GM19467 (cell line): ENCODE measurements at regions not wholly inside any gene's neighbourhood (a gene's known extent, or its start where the extent isn't known, plus 50 kb on each side); places are given as distances from the start of the nearest gene placed in this dataset.
A peak's percentile ranks its signal among the peaks of the same experiment; 100 is the strongest.

Experiments used
- ATAC-seq: cut with Tn5 transposase; IDR thresholded peaks from one replicate; pipeline ENCODE4 v1.9.1; 2021; ENCODE audit warnings: mild to moderate bottlenecking, moderate library complexity; ENCODE audit not compliant: unreplicated experiment

DNA sequence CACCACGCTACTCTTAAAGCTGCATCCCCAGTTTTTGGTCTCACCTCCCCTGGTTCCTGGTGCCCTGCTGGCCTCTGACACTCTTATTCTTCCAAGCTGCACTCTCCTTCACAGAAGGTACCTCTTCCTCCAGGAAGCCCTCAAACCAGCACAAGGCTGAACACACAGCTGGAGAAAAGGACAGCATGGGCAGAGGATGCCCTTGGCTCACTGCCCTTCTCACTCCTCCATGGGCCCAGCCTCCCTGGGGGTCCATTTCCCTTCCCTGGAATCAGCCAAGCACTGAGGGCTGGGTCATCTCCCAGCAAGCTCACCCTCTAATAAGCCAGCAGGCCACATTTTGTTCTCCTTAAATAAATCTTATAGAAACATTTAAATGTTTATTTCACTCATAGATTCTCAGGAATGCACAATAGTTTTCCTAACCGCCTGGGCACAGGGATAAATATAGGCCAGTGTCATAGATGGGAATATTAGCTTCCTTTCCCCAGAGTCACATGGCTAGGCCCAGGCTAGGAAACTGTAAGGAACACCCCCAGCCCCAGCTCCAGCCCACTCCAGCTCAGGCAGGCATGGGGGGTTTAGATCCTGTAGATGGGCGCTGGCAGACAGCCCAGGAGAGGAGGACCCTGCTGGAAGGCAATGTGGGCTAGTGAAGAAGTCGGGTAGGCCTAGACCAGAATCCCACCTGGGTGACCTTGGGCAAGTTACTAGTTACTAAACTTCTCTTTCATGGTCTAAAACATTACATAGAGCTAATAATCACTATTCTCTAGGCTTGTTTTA, 51.5 kb downstream of the IRAG1 start:
- ATAC-seq: no peak

DNA sequence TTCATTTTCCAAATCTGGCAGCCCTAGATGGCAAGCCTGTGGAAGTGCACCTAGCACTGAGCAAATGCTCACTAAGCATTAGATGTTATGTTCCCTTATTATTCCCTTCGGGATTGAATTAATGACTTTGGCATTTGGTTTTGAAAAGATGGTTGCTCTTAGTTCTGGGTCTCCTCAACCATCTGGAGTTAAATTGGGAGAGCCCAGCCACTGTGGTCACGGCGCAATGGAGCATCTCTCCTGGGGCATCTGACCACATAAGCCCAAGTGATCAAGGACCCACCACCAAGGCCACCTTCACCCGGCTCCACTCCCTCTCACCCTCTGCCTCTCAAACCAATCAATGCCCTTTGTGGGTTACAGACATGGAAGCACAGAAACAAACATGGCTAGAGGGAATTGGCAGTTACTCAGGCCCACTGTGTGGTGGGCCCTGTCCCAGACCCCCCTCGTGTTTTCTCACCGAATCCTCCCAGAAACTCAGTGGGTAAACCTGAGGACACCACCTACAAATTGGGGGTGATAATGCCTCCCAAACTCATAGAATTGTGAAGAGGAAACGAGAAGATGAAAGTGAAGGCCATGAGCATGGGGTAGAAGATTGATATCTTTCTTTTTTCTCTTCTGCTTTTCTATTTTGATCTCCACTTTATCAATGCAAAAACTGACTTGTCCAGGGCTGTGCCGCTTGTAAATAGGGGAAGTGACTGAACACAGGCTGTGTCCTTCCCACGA, 52.2 kb downstream of the IRAG1 start:
- ATAC-seq: peak; percentile 79

DNA sequence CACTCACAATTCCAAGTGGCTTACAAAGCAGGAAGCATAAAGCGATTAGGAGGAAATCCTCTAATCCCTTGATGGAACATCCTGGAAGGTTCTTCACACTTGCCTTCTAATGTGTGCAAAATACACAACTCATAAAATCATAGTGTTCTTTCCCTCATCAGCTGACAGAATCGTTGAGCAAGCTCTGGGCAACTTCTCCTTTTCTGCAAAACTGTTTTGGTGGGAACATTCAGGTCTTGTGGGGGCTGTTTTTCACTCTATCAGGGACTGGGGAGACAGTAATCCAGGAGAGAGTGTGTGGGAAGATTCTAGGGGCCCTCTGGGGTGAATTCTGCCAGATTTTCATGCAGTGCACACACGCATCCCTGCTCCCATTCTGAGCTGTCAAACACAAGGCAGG, 53.2 kb downstream of the IRAG1 start:
- no peak for ATAC-seq

DNA sequence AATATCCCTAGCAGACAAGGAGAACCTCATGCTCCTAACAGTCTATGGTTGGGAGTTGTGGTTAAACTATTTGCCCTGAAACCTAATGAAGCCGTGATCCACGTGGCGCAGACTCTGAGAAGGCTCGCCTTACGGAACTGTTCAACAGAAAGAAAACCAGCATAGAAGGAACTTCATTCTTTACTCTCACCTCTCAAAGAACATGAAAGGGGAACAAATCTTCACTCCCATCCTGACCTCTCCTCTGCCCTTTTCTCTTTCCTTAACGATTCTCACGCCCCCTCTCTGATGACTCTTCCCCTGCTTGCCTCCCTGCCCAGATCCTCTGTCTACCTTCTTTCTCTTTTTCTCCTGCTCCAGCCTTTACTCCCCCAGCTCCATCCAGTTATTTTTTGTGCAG, 54.2 kb downstream of the IRAG1 start:
- ATAC-seq: no peak

DNA sequence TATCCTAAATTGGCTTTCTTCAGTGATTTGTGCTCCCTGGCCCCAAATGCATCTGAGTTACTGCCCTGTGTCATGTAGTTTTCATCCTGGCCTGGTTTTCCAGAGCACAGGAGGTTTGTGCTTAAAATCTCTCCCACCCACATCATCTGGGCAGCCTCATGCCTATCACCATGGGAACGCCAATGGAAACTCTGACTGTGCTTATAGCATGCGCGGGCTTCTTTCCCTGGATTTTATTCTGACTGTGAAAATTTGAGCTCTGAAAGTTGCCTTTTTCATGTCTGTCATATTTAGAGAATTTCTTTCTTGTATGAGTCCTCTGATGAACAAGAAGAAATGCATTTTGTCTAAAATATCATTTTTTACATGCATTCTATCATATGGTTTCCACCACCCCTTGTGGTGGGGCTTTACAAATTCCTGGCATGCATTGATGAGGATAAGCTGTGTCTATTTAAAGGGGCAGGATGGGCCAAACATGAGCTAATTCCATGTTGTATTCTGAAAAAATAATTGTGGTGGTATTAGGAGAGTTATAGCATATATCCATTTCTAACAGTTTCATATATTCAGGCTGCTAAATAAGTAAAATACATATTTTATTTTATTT, 55.1 kb downstream of the IRAG1 start:
- ATAC-seq: no peak

DNA sequence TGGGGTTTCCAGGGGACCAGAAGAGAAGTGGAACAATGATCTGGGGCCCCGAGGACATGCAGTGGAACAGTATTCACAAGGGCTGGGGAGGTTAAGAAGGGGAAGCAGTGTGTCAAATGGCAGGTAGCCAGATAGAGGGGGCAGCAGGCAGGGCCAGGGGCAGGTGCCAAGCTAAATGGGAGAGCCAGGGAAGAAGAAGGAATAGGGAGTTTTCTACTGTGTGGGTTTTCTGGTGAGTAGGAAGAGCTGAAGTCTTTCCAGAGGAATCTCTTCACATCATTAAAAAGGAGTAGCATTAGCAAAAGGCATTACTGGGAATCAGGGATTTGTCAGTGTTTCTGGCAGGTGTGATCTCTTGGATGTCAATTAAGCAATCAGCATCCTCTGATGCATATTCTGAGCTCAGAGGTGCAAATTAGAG, 55.8 kb downstream of the IRAG1 start:
- ATAC-seq: no peak

DNA sequence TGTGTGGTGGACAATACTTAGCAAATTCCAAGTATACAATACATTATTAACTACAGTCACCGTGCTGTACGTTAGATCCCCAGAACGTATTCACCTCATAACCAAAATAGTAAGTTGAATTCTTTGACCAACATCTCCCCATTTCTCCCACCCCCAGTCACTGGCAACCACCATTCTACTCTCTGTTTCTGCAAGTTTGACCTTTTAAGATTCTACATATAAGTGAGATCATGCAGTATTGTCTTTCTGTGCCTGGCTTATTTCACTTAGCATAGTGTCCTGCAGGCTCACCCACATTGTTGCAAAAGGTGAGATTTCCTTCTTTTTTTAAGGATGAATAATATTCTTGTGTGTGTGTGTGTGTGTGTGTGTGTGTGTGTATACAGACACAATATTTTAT, 59.1 kb downstream of the IRAG1 start:
- ATAC-seq: no peak

DNA sequence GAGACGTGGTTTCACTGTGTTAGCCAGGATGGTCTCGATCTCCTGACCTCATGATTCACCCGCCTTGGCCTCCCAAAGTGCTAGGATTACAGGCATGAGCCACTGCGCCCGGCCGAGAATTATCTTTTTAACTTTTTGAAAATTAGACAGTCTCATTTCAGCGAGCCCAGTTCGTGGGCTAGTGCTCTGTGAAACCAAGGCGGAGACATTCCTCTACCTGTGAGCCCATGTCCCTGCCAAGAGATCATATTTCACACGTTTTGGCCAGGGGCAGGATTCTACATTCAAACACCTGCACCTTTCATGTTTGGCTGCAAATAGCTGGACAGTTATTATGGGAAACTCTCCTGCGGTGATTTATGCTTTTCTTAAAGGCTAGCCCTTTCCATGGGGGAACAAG, 60.3 kb downstream of the IRAG1 start:
- no peak for ATAC-seq

DNA sequence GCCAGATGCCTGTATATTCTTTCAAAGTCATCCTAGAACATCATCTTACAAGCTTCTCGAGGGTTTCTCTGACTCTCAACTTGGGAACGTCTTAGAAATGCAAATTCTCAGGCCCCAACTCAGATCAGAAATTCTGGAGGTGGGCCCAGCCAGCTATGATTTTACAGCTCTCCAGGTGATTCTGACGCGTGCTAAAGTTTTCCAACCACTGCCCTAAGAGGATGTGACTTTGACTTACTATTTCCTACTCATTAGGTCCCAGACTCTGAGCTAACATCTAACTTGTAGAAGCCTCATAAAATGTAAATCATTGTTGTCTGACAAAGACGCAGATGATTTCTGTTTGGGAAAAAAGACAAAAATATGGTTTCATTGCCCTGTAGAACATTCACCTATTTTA, 61.1 kb downstream of the IRAG1 start:
- ATAC-seq: no peak

DNA sequence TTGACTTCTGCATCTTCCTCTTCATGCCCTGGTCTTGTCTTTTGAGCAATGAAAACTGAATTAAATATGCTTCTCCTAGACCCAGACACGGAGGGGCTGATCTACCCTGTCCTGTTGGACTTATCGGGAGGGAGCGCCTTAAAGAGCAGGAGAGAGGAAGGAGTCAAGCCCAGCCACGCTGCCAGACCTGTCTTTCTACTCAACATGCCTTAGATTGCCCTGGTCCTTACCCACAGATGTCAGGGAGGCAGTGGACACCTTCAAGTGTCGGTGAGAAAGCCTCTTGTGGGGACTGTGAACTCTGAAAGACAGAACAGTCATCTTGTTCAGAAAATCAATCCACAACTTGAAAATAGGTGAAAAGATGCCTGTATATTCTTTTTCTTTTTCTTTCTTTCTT, 61.8 kb downstream of the IRAG1 start:
- ATAC-seq: no peak

DNA sequence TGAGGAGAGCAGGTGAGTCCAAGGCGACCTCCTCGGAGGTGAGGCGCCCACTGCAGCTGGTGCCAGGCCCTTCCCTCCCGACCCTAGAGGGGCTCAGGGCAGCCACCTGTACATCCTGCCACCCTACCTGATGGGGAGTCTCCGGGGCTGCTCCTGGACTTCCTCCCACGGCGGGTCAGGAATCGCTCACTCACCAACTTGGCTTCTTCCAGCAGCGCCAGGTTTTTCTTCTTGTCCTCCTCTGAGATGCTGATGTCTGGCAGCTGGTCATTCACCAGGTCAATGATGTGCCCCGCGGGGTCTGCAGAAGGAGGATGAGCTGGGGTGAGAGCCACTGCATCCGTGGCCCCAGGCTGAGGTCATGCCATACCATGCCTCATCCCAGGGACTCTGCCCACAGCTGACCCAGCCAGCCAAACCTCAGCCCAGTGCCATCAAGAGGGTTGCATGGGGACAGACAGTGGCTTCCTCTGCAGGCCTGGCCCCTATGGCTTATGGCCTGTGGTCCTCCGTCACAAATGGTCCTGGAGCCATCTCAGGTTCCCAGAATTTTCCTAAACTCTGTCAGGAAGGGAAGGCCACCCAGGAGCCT, 61.0 kb upstream of the LYVE1 start:
- ATAC-seq: no peak

DNA sequence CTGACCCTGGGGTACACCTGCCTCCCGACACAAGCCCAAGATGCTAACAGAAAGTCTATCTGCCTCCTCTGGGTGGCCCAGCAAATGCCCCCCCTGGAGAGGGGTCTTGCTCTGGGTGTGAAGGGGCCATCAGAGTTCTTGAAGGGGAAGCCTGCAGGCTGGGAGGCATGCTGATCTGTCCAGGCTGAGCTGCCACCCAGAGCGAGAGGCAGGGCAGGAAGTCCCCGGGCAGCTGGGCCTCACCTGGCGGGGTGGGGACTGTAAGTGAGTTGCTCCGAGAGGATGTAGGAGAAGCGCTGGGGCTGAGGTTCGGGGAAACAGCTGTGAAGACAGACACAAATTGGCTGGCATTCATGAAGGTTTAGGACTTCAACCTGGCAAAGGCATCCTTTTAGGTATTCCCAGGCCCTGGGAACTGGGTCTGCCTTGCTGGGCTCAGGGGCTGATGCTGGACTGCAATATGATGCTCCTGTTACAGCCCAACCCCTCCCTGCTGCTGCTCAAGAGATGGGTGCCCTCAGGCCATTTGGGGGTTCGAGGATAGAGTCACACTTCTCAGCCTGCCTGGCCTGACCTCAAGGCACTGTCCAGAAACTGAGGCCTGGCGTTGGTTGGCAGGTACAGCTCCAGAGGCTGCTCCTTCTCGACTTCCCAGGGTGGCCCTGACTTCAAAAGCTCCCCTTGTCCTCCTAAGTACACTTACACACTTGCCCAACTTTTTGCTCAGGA, 60.2 kb upstream of the LYVE1 start:
- no peak for ATAC-seq

DNA sequence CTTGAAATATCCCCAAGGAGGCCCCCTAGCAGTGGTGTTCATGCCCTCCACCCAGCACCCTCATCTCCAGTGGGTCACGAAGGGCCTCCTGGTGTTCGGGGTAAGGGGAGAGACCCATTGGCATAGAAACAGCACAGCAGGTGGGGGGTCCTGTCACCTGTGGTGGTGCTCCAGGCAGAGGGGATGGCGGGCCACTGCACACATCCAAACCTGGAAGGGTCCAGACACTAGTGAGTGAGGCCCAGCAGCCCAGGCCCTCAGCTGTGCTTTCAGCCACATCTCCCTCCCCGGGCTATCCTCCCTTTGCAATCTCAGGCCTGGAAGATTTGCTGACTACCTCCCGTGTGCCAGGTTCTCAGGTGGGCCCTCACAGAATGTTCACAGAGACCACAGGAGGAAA, 59.4 kb upstream of the LYVE1 start:
- no peak for ATAC-seq

DNA sequence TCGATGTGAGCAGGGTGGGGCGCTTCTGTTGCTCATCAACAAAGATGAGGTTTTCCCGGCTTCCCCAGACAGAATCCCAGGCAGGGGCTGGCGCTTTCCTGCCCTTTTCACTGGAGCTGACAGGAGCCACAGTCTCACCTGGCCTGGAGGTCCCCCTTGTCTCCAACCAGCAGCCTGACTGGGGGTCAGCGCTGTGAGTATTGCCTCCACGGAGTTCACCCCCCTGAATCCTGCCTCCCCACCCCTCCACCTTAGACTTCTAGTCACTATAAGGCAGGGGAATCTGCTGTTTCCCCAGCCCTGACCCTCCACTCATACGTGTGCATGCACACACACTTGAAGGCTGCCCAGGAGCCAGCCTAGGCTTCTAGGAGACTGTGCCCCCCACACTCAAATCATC, 58.8 kb upstream of the LYVE1 start:
- no peak for ATAC-seq

DNA sequence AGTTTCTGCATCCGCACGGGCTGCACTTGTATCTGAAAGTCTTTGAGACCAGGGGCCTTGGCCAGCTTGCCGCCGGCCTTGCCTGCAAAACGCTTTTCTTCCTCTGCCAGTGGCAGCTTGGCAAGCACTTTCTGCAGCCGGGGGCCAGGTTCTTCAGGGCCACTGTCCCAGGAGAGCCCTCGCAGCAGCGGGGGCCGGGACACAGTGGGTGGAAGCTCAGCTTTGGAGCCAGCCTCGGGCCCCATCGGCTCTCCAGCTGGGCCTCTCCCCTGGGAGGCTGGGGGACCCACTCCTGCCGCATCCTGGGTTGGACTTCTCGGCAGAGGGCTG, 57.5 kb upstream of the LYVE1 start:
- no peak for ATAC-seq

DNA sequence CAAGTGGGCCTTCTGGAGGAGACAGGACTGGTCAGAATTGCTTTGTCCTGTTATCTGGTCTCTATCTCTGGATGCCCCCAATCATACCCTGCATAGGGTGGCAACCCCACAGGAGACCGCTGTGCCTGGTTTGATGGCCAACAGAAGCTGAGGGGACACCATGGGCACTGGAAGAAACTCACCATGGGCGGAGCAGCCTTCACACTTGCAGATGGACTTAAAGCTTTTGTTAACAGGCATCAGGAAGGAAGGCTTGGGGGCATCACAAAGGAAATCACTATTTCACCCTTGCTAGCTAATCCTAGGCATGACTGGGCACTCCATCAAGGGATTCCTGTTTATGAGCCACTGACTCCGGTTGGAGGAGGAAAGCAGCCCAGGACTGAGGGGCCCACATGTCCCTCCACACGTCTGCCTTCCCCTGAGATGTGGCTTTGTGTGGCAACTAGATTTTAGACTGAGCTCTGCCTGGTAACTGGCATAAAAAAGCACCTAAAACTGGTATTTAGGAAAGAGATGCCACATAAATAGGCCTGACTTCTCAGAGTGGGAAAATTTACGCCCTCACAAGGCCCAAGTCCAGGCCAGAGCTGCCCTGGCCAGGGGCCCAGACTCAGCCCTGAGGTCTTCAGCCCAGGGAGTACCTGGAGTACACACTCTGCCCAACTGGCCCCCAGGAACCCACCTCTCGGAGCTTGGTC, 57.0 kb upstream of the LYVE1 start:
- no peak for ATAC-seq

DNA sequence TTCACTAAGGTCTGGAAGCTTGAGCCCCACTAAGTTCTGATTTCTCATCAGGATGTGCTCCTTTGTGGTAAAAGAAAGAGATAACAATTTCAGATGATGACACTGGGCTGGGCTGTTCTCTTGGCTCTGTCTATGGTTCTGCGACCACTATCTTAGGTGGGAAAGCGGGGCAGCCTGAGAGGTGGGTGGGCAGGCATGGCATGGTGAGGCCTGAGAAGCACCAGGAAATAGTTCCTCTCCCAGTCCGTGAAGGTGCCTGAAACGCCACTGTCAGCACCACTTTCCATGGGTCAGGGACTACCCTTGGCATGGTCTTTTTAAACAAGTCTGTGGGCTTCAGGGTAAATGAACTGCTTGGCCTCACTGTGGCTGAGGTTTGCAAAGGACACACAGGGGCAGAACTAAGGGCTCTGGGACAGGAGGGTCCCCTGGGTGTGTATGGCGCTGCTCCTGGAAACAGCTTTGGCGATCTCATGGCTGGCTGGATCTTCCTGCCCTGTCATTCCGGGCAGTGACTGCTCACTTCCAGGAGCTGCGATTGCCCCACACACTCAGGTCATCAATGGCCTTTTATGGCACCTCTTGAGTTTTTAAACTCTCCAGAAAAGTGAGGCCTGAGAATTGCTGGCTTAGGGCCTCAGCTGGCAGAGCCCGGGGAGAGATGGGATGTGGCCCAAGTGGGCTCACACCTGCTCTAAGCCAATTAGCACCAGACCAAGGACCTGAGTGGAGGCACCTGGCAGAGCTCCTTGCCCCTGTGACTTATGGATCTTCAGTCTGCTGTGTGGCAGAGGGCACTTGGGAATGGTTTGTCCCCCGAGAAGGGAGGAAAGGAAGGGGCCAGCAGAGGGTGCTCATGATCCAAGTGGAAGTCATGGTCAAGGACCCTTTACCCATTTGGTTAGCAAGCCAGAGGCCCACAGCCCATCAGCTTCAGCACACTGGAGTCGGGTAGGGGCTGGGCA, 55.6 kb upstream of the LYVE1 start:
- no peak for ATAC-seq

DNA sequence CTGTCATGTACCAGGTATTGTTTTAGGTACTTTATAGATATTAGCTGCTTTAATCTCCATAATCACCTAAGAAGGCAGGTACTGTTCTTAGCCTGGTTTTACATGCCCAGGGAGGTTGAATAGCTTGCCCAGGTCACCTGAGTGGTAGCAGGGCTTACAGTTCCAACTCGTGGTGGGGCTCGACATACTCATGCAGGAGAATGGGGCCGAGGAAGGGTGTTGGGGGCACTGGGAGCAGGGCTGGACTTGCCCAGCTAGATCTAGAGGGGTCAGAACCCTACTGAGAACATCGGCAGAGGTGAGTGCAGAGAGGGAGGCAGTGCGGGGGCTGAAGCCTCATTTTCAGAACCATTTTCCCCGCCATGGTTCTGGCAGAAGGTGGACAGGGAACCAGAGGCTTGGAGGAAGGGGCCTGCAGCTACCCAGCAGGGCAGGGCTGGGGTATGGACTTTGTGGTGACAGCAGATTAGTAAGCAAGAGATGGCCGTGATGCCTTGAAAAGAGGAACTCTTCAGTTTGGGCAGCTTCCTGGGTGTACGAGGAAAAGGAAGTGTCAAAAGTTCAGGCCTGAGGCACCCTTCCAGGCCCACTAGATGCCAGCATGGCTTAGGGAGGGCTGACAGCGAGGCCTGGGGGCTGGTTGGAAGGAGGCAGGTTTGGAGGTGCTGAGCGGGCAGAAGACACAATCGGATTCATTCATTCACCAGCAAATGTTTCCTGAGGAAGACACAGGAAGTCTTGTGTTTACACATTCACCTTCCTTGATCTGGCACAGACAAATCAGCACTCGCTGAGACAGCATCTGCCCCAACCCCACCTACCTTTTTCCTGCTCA, 54.7 kb upstream of the LYVE1 start:
- no peak for ATAC-seq

DNA sequence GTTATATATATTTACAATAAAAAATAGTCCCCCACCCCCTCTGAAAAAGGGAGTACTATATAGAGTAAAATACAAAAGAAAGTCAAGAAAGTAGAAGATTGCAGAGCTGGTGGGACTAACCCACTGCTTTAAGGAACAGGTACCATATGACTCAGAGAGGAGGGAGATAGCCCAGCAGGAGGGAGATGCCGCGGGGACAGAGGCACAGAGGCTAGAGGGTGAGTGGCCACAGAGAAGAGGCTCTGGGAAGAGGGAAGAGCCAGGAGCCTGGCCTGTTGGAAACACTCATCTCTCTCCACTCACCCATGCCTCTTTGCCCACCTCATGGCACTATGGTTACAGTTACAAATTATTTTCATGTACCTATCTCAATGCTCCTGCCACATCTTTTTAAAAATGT, 53.6 kb upstream of the LYVE1 start:
- ATAC-seq: no peak
